GM12873 (cell line): ENCODE measurements at regions not wholly inside any gene's neighbourhood (a gene's known extent, or its start where the extent isn't known, plus 50 kb on each side); places are given as distances from the start of the nearest gene placed in this dataset.

Experiments
- CTCF ChIP-seq: IDR thresholded peaks from 2 replicates; pipeline ENCODE4 v1.5.1; 2012; ENCODE audit warnings: low read depth, mild to moderate bottlenecking, moderate library complexity, low read length, control low read depth; ENCODE audit not compliant: insufficient read depth; ENCODE audit errors: missing control alignments

DNA sequence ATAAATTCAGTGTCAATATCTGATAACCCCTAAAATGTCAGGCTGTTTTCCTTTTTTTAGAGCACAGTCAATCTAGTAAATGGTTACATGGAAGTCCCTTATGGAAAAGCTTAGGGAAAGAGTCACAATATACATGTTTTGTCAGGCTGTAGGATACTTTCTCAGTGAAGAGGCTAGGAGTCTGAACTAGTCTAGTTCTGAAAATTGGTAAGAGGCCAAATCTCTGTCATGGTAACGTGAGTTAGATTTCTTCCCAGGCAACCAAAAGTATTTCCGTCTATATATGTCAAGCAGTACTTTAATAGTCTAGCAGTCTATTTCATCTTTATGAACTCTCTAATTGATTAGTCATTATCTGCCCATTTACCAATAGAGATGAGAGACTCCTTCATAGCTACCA lies 215.9 kb upstream of the LRRC3B start:
- no peak for TF ChIP-seq CTCF

DNA sequence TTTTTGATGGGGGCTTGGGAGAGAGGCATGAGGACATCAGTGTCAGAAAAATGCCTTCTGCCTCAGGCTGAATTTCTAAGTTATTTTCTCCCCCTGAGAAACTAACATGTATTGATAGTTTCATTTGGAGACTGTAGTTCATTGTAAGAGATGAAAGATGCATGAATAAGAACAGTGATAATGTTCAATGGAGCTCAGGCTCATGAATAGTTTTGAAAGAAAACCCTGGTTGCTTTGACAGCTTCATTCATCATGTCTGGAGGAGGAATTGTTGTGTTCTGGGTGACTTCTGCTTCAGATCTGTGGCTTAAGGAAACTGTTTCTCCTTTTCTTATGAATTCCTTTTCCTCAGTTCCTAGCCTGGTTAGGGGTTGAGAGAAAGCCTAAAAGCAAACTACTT lies 204.0 kb upstream of the LRRC3B start:
- no peak for TF ChIP-seq CTCF

GRCh38 chr3:26422415-26422814 lies 200.2 kb upstream of the LRRC3B start:
- TF ChIP-seq CTCF = no peak

DNA sequence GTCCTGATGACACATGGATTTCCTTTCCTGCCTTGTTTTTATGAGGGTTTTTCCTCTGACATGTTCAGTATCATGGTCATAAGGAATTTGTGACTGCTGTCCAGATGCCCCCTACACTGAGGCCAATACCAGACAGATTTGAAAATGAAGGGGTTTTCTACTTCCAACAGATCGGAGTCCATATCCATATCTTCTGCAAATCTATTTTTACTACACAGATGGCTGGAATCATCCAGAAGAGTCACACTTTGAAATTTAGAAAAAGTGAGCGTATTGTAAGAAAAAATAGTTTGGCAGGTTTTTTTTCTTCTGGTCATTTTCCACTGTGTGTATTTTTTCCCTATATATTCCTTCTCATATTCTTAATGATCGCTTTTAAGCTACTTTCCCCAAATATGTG lies 197.5 kb upstream of the LRRC3B start:
- TF ChIP-seq CTCF = no peak

DNA sequence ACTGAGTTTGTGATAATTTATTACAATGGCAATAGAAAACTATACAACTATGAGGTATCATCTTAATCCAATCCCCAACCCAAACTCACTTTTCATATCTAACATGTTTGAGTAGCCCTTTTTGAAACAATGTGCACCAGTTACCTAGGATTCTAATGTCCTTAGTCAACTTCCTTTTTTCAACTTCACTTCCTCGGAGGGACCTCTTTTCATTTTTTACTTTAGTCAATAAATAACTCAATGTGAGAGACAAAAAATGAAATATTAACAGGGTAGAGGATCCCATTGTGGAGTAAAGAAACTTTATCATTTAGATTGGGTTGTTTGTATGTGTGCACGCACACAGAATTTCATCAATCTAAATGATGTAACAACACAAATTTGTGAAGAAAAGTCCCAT lies 193.6 kb upstream of the LRRC3B start:
- no peak for TF ChIP-seq CTCF

DNA sequence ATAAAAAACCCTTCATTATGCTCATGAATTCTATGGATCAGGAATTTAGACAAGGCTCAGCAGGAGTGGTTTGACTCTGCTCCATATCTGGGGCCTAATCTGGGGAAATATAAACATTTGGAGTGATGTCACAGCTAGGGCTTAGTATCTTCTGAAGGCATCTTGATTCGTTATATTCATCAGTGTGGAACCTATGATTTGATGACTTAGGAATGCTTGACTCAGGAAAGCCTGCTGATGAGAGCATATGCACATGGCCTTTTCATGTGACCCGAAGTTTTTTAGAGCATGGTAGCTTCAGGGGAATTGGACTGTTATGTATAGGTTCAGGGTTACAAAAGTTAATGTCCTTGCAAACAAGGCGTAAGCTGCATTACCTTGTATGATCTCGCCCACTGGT lies 184.9 kb upstream of the LRRC3B start:
- TF ChIP-seq CTCF = no peak

- TF ChIP-seq CTCF = no peak
Observed at GRCh38 chr3:26438325-26438940, 184.1 kb upstream of the LRRC3B start.
